ENCODE measurements at regions not wholly inside any gene's neighbourhood (a gene's known extent, or its start where the extent isn't known, plus 50 kb on each side); places are given as distances from the start of the nearest gene placed in this dataset.
"Not testable (repeated sequence)": the region's sequence is repeated elsewhere in the genome, so short reads cannot be mapped to it uniquely, and the experiment has no call there.

- TF ChIP-seq CTCF (optimal IDR thresholded peaks at IDR 0.05 in 1 of 3, IDR thresholded peaks at IDR 0.05 in 1 of 3, conservative IDR thresholded peaks at IDR 0.05 in 1 of 3; ENCODE audit: extremely low read depth in 1 of 3, insufficient read depth in 2 of 3, low read length in 3 of 3); EZH2 (IDR thresholded peaks at IDR 0.05; ENCODE audit: low read length): not testable (repeated sequence)
Measured at GRCh38 chr3:153405320-153405719, 243.3 kb downstream of the RAP2B start.
